Lower lobe of right lung (tissue), 2 donors: ENCODE measurements at regions not wholly inside any gene's neighbourhood (a gene's known extent, or its start where the extent isn't known, plus 50 kb on each side); places are given as distances from the start of the nearest gene placed in this dataset.
"Not testable (repeated sequence)": the region's sequence is repeated elsewhere in the genome, so short reads cannot be mapped to it uniquely, and the experiment has no call there.

Experiments
- ATAC-seq, 2 donors: fragments of 200-7000 bp; cut with Tn5 transposase; one replicate each; pipeline ENCODE4 v1.9.1; 2020 to 2022; ENCODE audit warnings: mild to moderate bottlenecking in 2 of 2, moderate library complexity in 2 of 2
- DNase-seq: peaks from one replicate; pipeline ENCODE4 v3.0.0-alpha.2; 2020
- H3K27ac ChIP-seq: fragments of 200-600 bp; one replicate; pipeline ENCODE4 v1.8.0; 2022
- H3K27me3 ChIP-seq: fragments of 200-600 bp; one replicate; pipeline ENCODE4 v1.8.0; 2022; ENCODE audit warnings: low read depth
- H3K36me3 ChIP-seq: fragments of 200-600 bp; one replicate; pipeline ENCODE4 v1.8.0; 2022; ENCODE audit warnings: mild to moderate bottlenecking
- H3K4me1 ChIP-seq: fragments of 200-600 bp; one replicate; pipeline ENCODE4 v1.8.0; 2022
- H3K4me3 ChIP-seq: fragments of 200-600 bp; one replicate; pipeline ENCODE4 v1.8.0; 2022; ENCODE audit warnings: mild to moderate bottlenecking
- H3K9me3 ChIP-seq: fragments of 200-600 bp; one replicate; pipeline ENCODE4 v1.8.0; 2022
- intact Hi-C: fragments of 100-400 bp; cut with DNase I; formaldehyde crosslinking; loops from one replicate; pipeline ENCODE4 v1.11.0; 2022
- donor health status: DM: no; HTN: yes; CAD: no; lungs with severe emphysema.

DNA sequence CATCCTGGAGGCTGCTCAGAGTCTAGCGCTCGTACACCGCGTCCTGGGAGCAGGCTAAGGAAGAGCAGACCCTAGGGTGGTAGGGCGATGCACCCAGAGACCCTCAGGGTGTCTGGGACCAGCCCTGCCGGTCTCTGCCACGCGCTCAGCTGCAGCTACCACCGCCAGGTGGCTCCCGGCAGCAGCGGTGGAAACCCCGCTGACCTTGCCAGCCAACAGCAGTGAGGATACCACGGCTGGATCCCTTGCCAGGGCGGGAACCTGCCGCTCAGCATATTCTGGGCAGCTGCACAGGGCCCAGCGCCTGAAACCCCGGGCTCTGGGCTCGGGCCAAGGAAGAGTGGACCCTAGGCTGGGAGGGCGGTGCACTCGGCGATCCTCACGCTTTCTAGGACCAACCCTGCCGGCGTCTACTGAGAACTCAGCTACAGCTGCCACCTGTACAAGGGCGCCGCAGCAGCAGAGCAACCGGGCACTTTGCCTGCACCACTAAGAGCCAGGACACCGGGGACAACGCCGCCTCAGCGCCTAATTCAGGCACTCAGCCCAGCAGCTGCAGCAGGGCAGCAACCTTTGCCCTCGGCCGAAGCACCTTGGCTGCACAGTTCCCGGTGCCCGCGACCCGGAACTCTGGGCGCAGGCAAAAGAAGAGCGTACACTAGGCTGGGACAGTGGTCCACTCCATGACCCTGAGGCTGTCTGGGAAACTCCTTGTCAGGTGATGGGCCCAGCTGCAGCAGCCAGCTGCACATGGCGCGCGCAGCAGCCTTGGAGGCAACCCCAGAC, 80.8 kb downstream of the POTEB2 start:
- H3K27ac ChIP-seq, H3K27me3 ChIP-seq, ATAC-seq, H3K4me1 ChIP-seq, H3K4me3 ChIP-seq, DNase-seq, H3K9me3 ChIP-seq, H3K36me3 ChIP-seq, intact Hi-C loops: not testable (repeated sequence)

DNA sequence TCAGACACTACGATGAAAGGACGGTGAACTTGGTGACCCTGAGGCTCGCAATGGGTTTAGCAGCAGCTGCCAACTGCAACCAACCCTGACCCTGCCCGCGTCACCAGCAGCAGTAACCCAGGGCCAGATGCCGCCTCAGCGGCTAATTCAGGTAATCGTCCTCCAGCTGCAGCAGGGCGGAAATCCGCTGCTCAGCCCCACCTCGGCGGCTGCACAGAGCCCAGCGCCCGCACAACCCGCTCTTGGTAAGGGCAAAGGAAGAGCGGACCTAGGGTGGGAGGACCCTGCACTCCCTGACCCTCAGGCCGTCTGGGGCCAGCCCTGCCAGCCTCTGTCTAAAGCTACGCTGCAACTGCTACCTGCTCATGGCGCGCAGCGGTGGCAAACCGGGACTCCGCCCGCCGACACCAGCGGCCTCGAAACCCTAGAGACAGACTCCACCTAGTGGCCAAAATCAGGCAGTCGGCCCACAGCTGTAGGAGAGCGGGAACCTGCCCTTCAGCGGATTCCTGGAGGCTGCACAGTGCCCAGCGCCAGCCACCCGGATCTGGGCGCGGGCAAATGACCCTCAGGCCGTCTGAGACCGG, 82.4 kb downstream of the POTEB2 start:
- H3K27ac ChIP-seq, H3K27me3 ChIP-seq, H3K4me1 ChIP-seq, H3K9me3 ChIP-seq, intact Hi-C loops, ATAC-seq, H3K36me3 ChIP-seq, H3K4me3 ChIP-seq, DNase-seq: not testable (repeated sequence)

DNA sequence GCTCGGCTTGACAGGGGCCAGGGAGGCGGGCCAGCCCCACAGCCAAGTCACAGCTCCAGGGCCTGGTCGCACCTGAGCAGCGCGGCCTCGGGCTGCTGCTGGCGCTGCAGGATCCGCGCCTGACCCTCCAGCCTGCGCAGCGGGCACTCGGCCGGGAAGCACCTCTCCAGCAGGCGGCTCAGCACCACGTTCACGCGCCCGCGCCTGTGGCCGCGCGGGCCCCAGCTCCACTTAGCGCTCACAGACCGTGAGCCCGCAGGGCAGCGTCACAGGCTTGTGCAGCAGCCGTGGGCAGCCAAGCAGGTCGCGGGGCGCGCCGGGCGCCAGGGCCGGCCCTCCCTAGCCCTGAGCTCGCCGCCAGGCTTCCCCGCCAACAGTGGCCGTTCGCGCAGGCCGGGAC, 90.7 kb downstream of the POTEB2 start:
- H3K27ac ChIP-seq, DNase-seq, H3K27me3 ChIP-seq, H3K9me3 ChIP-seq, intact Hi-C loops, H3K36me3 ChIP-seq, H3K4me3 ChIP-seq, H3K4me1 ChIP-seq: not testable (repeated sequence)
- ATAC-seq = peak; percentile 46 to 71

DNA sequence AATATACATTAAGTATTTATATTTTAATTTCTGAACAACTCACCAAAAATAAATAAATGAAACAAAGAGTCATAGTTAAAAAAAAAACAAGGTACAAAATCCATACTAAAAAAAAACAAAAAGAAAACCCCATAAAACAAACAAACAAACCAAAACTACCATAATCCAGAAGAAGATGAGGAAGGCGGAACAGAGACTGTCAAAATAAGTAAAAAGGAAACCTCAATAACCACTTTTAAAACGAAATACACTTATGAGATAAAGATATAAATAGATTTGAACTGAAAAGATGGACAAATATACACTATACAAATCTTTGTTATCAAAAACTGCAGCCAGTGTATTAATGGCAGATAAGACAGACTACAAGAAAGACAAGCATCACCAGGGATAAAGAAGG, 98.2 kb downstream of the POTEB2 start:
- DNase-seq, H3K27ac ChIP-seq, H3K4me3 ChIP-seq, H3K36me3 ChIP-seq, H3K27me3 ChIP-seq, H3K4me1 ChIP-seq, H3K9me3 ChIP-seq, ATAC-seq, intact Hi-C loops: not testable (repeated sequence)

DNA sequence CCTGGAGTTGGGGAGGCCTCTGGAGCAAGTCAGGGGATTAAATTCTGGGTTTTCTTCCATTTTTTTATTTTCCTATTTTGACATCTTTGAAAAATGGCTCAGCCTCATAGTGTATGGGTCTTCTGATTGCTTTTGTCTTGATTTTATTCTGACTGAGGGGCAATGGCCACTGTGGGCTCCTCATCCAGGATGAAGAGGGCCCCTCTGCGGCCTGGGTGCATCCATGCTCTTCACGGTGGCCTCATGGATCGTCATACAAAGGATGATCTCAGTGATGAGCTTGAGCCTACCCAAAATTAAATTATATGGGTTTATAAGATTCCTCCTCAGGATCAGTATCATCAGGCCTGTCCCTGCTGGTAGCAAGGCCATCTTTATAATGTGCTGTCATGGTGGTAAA, 103.7 kb downstream of the POTEB2 start:
- intact Hi-C loops, H3K4me3 ChIP-seq, H3K36me3 ChIP-seq, H3K9me3 ChIP-seq, H3K4me1 ChIP-seq, H3K27ac ChIP-seq, DNase-seq, ATAC-seq, H3K27me3 ChIP-seq: not testable (repeated sequence)

DNA sequence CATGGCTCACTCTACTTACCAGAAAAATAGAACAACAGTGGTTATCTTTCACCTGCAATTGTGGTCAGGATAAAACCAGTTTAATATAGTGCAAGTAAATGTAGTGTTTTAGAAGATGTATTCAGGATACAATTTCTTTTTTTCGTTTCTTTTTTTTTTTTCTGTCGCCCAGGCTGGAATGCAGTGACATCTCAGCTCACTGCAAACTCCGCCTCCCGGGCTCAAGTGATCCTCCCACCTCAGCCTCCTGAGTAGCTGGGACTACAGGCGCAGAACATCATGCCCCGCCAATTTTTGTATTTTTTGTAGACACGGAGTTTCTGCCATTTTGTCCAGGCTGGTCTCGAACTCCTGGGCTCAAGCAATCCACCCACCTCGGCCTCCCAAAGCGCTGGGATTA, 109.7 kb downstream of the POTEB2 start:
- intact Hi-C loops, H3K27ac ChIP-seq, DNase-seq, H3K36me3 ChIP-seq, H3K27me3 ChIP-seq, H3K4me3 ChIP-seq, H3K4me1 ChIP-seq, H3K9me3 ChIP-seq, ATAC-seq: not testable (repeated sequence)

DNA sequence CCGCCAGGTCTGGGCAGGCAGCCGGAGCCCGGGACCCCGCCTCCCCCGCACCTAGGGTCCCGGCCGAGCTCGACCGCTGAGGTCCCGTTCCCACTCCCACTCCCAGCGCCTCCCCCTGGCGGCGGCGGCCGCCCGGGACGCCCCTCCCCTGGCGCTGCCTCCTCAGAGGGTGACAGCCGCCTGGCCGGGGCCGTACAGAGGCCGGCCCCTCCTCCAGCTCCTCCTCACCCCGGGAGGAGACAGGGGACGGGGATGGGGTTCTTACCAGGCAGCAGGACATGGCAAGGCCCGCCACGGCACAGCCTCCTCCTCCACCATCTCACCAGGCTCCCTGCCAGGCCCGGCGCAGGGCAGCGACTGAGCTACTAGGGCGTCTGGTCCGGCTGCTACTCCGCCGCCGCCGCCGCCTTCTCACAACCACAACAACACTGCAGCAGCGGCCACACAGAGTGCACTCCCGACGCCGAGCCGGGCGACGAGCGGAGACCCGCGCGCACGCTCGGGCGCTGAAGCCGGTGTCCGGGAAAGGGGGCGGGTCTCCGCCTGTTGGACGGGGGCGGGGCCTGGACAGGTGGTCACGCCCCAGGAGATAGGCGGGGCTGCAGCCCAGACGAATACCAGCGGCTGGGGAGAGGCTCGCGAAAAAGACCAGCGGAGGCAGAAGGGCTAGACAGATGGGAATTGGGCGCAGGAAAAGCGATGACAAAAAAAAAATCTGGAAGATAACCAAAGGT, 110.3 kb downstream of the POTEB2 start:
- ATAC-seq = peak; percentile 42 to 83
- not testable (repeated sequence) for H3K4me3 ChIP-seq

DNA sequence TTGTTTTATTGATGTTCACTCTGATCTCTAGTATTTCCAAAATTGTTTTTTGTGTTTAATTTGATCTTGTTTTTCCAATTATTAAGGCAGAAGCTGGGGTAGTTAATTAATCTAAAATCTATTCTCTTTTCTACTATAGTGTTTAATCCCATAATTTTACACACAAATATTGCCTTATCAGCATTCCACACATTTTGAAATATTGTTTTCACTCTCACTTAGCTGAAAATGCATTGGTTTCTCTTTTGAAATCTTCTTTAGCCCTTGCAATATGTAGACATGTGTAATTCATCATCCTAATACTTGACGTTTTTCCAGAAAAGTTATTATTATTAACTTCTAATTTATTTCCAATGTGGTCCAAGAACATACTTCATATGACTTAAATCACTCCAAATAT, 132.6 kb downstream of the POTEB2 start:
- ATAC-seq, H3K4me3 ChIP-seq, H3K27ac ChIP-seq, H3K9me3 ChIP-seq, H3K36me3 ChIP-seq, H3K27me3 ChIP-seq, intact Hi-C loops, DNase-seq, H3K4me1 ChIP-seq: not testable (repeated sequence)

More for the DNA sequence above, 110.3 kb downstream of the POTEB2 start:
- H3K9me3 ChIP-seq, intact Hi-C loops, H3K27ac ChIP-seq, DNase-seq, H3K36me3 ChIP-seq, H3K4me1 ChIP-seq, H3K27me3 ChIP-seq: not testable (repeated sequence)
